Tibial nerve (tissue), 4 donors: ENCODE measurements at regions not wholly inside any gene's neighbourhood (a gene's known extent, or its start where the extent isn't known, plus 50 kb on each side); places are given as distances from the start of the nearest gene placed in this dataset.

Source experiments
- DNase-seq, 2 donors: peaks; one replicate each; pipeline ENCODE4 v3.0.0-alpha.2; 2019; ENCODE audit warnings: low spot score in 2 of 2
- H3K27ac ChIP-seq, 4 donors: fragments of 200-600 bp; sonication (generic) in 3 of 4; one replicate each; pipeline ENCODE4 v1.5.1; 2017 to 2019; ENCODE audit warnings: mild to moderate bottlenecking in 1 of 4
- H3K27me3 ChIP-seq, 2 donors: fragments of 200-600 bp; sonication (generic) in 1 of 2; one replicate each; pipeline versions ENCODE4 v1.5.1 to v1.6.0; 2017 to 2019
- H3K36me3 ChIP-seq, 3 donors: fragments of 200-600 bp; sonication (generic); one replicate each; pipeline ENCODE4 v1.5.1; 2018 to 2019
- H3K4me1 ChIP-seq, 4 donors: fragments of 200-600 bp; sonication (generic) in 3 of 4; one replicate each; pipeline ENCODE4 v1.5.1; 2017 to 2019
- H3K4me3 ChIP-seq, 4 donors: fragments of 200-600 bp; sonication (generic) in 3 of 4; one replicate each; pipeline ENCODE4 v1.5.1; 2017 to 2019; ENCODE audit warnings: mild to moderate bottlenecking in 1 of 4, moderate library complexity in 1 of 4
- H3K9me3 ChIP-seq, 4 donors: fragments of 200-600 bp; sonication (generic) in 3 of 4; one replicate each; pipeline ENCODE4 v1.5.1; 2017 to 2019
- CTCF ChIP-seq, 5 experiments: fragments of 200-600 bp in 3 of 5; fragments of 450-650 bp in 2 of 5; sonication (generic) in 3 of 5; IDR thresholded peaks; one replicate each; pipeline ENCODE4 v1.5.1; 2016 to 2019; ENCODE audit warnings: antibody characterized with exemption in 5 of 5, mild to moderate bottlenecking in 3 of 5, moderate library complexity in 2 of 5
- EP300 ChIP-seq, 2 donors: sonication (generic); formaldehyde crosslinking; IDR thresholded peaks; one replicate each; pipeline ENCODE4 v1.6.1; 2017; ENCODE audit warnings: antibody characterized with exemption in 2 of 2, mild to moderate bottlenecking in 1 of 2
- POLR2A ChIP-seq, 2 donors: fragments of 450-650 bp; IDR thresholded peaks; one replicate each; pipeline ENCODE4 v1.6.1; 2017; ENCODE audit warnings: antibody characterized with exemption in 2 of 2, mild to moderate bottlenecking in 2 of 2, moderate library complexity in 2 of 2
- WGBS, 2 donors: methylation state at CpG; one replicate each; pipeline ENCODE4 v1.1.5; 2018; 5-methylcytosine and 5-hydroxymethylcytosine counted together

DNA sequence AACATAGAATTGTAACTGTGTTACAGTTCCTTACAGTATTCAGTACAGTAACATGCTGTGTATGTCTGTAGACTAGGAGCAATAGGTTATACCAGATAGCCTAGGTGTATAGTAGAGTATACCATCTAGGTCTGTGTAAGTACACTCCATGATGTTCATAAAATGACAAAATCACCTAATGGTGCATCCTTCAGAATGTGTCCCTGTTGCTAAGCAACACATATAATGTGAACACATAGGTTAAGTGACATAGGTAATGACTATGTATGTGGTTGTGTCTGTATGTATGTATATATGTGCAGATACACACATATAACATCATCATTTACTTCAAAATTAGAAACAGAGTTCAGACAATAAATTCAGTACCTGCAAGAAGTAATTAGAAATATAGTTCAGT is 146.8 kb upstream of the GAP43 start:
- Histone ChIP-seq H3K4me3 (no peak overlapping the region), H3K4me1 (no peaks in the 10 kb centered on the region), H3K27ac (no peak overlapping the region), H3K9me3 (no peaks in the 10 kb centered on the region), H3K36me3 (no peaks in the 10 kb centered on the region), H3K27me3 (no peaks in the 10 kb centered on the region)
- no peak for DNase-seq
- no peak for TF ChIP-seq EP300 (IDR thresholded peaks at IDR 0.05)
- no peak for TF ChIP-seq POLR2A (IDR thresholded peaks at IDR 0.05)
- no peak for TF ChIP-seq CTCF (IDR thresholded peaks at IDR 0.05)

DNA sequence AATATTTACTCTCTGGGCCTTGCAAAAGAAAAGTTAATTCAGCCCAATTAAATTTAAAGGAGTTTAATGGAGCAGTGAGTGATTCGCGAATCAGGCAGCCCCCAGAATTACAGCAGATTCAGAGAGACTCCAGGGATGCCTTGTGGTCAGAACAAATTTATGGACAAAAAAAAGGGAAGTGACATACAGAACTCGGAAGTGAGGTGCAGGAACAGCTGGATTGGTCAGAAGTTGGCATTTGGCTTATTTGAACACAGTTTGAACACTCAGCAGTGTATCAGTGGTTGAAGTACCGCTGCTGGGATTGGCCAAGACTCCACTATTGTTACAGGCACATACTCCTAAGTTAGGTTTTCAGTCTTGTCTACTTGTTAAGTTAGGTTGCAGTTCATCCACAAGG is 145.0 kb upstream of the GAP43 start:
- DNase-seq = no peak
- Histone ChIP-seq H3K4me3 (no peak overlapping the region), H3K27me3 (no peaks in the 10 kb centered on the region), H3K27ac (no peak overlapping the region), H3K4me1 (no peaks in the 10 kb centered on the region), H3K36me3 (no peaks in the 10 kb centered on the region), H3K9me3 (no peaks in the 10 kb centered on the region)
- TF ChIP-seq CTCF (IDR thresholded peaks at IDR 0.05) = no peak
- TF ChIP-seq POLR2A (IDR thresholded peaks at IDR 0.05) = no peak
- WGBS, 2 donors = 88 to 89% methylated on average over 4 of the region's 4 CpGs

- no peaks in the 10 kb centered on the region for H3K4me1 ChIP-seq
- 65 to 69% methylated on average over 2 of the region's 2 CpGs for WGBS, 2 donors
- DNase-seq = no peak
- H3K4me3 ChIP-seq = no peak overlapping the region
- H3K27me3 ChIP-seq = no peaks in the 10 kb centered on the region
- no peak for TF ChIP-seq POLR2A (IDR thresholded peaks at IDR 0.05)
- no peak for TF ChIP-seq EP300 (IDR thresholded peaks at IDR 0.05)
- TF ChIP-seq CTCF (IDR thresholded peaks at IDR 0.05) = no peak
- no peak overlapping the region for H3K27ac ChIP-seq
- H3K9me3 ChIP-seq = no peaks in the 10 kb centered on the region
- no peaks in the 10 kb centered on the region for H3K36me3 ChIP-seq
Measured at GRCh38 chr3:115486880-115487279, 136.4 kb upstream of the GAP43 start.

DNA sequence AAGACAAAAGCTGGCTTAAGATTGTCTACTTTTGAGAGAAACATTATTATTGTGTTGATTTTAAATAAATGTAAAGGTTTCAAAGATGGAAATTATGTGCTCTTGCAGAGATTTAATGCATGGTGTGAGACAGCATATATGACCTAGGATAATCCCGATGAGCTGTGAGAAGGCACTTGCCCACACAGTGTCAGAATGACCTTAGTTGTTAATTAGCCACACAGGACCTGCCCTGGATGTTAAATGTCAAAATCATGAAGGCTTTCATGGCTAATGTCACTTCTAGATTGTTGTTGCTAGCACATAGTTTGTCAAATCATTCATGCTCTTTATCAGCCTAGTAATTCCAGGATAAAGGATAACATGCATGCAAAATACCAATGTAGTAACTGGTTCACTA is 135.3 kb upstream of the GAP43 start:
- H3K27ac ChIP-seq = no peak overlapping the region
- 62 to 63% methylated on average over 1 of the region's 1 CpG for WGBS, 2 donors
- no peak for TF ChIP-seq CTCF (IDR thresholded peaks at IDR 0.05)
- no peak for TF ChIP-seq EP300 (IDR thresholded peaks at IDR 0.05)
- no peak for TF ChIP-seq POLR2A (IDR thresholded peaks at IDR 0.05)
- no peaks in the 10 kb centered on the region for H3K27me3 ChIP-seq
- no peaks in the 10 kb centered on the region for H3K36me3 ChIP-seq
- no peaks in the 10 kb centered on the region for H3K4me1 ChIP-seq
- H3K9me3 ChIP-seq = no peaks in the 10 kb centered on the region
- no peak for DNase-seq
- no peak overlapping the region for H3K4me3 ChIP-seq

- H3K4me1 ChIP-seq = no peaks in the 10 kb centered on the region
- H3K36me3 ChIP-seq = no peaks in the 10 kb centered on the region
- no peaks in the 10 kb centered on the region for H3K9me3 ChIP-seq
- no peak overlapping the region for H3K27ac ChIP-seq
- no peak for DNase-seq
- no peaks in the 10 kb centered on the region for H3K27me3 ChIP-seq
- no peak for TF ChIP-seq EP300 (IDR thresholded peaks at IDR 0.05)
- TF ChIP-seq POLR2A (IDR thresholded peaks at IDR 0.05) = no peak
- no peak for TF ChIP-seq CTCF (IDR thresholded peaks at IDR 0.05)
- no peak overlapping the region for H3K4me3 ChIP-seq
Measured at GRCh38 chr3:115488409-115488808, 134.9 kb upstream of the GAP43 start.
